K562 (cell line): ENCODE measurements at regions not wholly inside any gene's neighbourhood (a gene's known extent, or its start where the extent isn't known, plus 50 kb on each side); places are given as distances from the start of the nearest gene placed in this dataset.

Source experiments
- ATAC-seq: fragments of 200-7000 bp; cut with Tn5 transposase; 3 replicates; pipeline ENCODE4 v1.9.1; 2020; ENCODE audit warnings: moderate library complexity
- BruUV-seq: library from RNA; stranded (reverse); fragments of 400-500 nt; replicated peaks from 2 replicates; lab custom pipeline; 2021; lab: Mats Ljungman, UMichigan
- CTCF ChIA-PET: fragments of 300-600 bp; formaldehyde crosslinking; extraction: SDS; loops from one replicate; lab custom pipeline; 2021; ENCODE audit warnings: low intra/inter-chr PET ratio; lab: Yijun Ruan, JAX
- POLR2A ChIA-PET: fragments of 300-600, 350-650 bp; sonication (Branson Sonifier 250); formaldehyde crosslinking; extraction: SDS; loops from one replicate; lab custom pipeline; 2021; ENCODE audit warnings: antibody characterized with exemption, inconsistent platforms; lab: Yijun Ruan, JAX
- DNase-seq, 4 experiments: peaks; one replicate each; pipeline versions ENCODE4 v3.0.0 to v3.0.0-alpha.2; 2011 to 2018; ENCODE audit warnings: low spot score in 3 of 4, mixed read lengths in 3 of 4; ENCODE audit errors: extremely low read depth in 1 of 4
- FAIRE-seq: peaks from 2 replicates; lab custom pipeline; 2011; peaks lifted over from hg19 to GRCh38; lab: Jason Lieb, UNC
- H2AFZ ChIP-seq: 2 replicates; pipeline ENCODE4 v1.6.0; 2011; ENCODE audit warnings: low read depth, low read length, control low read depth, inconsistent platforms
- H3K27ac ChIP-seq: fragments of 200-600 bp; 3 replicates; pipeline ENCODE4 v1.8.0; 2011; ENCODE audit warnings: low read depth, mild to moderate bottlenecking, control low read depth, inconsistent platforms, low read length, moderate library complexity, mixed read lengths; ENCODE audit errors: extremely low read depth
- H3K27me3 ChIP-seq, 2 experiments: fragments of 300-600 bp in 1 of 2; 2 replicates in 1 of 2; 3 replicates in 1 of 2; pipeline versions ENCODE4 v1.6.0 to v1.8.0; 2011; ENCODE audit warnings: inconsistent platforms in 2 of 2, low read length in 2 of 2, mild to moderate bottlenecking in 1 of 2, mixed read lengths in 1 of 2, moderate library complexity in 1 of 2; ENCODE audit not compliant: control insufficient read depth in 2 of 2, insufficient read depth in 2 of 2
- H3K36me3 ChIP-seq: fragments of 300-600 bp; 3 replicates; pipeline ENCODE4 v1.8.0; 2011; ENCODE audit warnings: mild to moderate bottlenecking, low read length, inconsistent platforms; ENCODE audit not compliant: control insufficient read depth, insufficient read depth
- H3K4me1 ChIP-seq, 2 experiments: fragments of 200-600 bp in 1 of 2; replicated peaks in 1 of 2; 2 replicates in 1 of 2; 3 replicates in 1 of 2; pipeline versions ENCODE4 v1.5.1 to v1.8.0; 2011; ENCODE audit warnings: inconsistent platforms in 2 of 2, low read length in 2 of 2, mild to moderate bottlenecking in 1 of 2, mixed read lengths in 1 of 2, moderate library complexity in 1 of 2; ENCODE audit not compliant: control insufficient read depth in 2 of 2, insufficient read depth in 2 of 2
- H3K4me2 ChIP-seq: 2 replicates; pipeline ENCODE4 v1.6.1; 2011; ENCODE audit warnings: low read length, control low read depth, inconsistent platforms, mixed read lengths; ENCODE audit not compliant: insufficient read depth
- H3K4me3 ChIP-seq: fragments of 200-600 bp; sonication (generic), shearing (Covaris generic); 2 replicates; pipeline ENCODE4 v1.5.1; 2016; ENCODE audit warnings: control low read depth, inconsistent platforms
- H3K79me2 ChIP-seq: fragments of 200-600 bp; 3 replicates; pipeline ENCODE4 v1.8.0; 2011; ENCODE audit warnings: low read length, inconsistent platforms; ENCODE audit not compliant: control insufficient read depth, insufficient read depth
- H3K9ac ChIP-seq, 2 experiments: 2 replicates each; pipeline versions ENCODE4 v1.6.0 to v1.6.1; 2011; ENCODE audit warnings: low read depth in 2 of 2, low read length in 2 of 2, control low read depth in 1 of 2, inconsistent platforms in 1 of 2, mild to moderate bottlenecking in 1 of 2, mixed read lengths in 1 of 2; ENCODE audit not compliant: insufficient read depth in 1 of 2
- H3K9me1 ChIP-seq: one replicate; pipeline ENCODE4 v1.6.0; 2011; ENCODE audit warnings: inconsistent platforms, mild to moderate bottlenecking, low read length, moderate library complexity; ENCODE audit not compliant: control insufficient read depth, insufficient read depth
- H3K9me3 ChIP-seq: replicated peaks from 2 replicates; pipeline ENCODE4 v1.5.1; 2011; ENCODE audit warnings: low read depth, low read length, inconsistent platforms; ENCODE audit not compliant: control insufficient read depth, insufficient read depth
- H4K20me1 ChIP-seq: replicated peaks from 2 replicates; pipeline ENCODE4 v1.6.1; 2011; ENCODE audit warnings: low read length, inconsistent platforms, mixed read lengths; ENCODE audit not compliant: control insufficient read depth, insufficient read depth
- ARID1B ChIP-seq: fragments of 450-650 bp; IDR thresholded peaks from 2 replicates; pipeline ENCODE4 v1.6.1; 2016; ENCODE audit warnings: antibody characterized with exemption, mild to moderate bottlenecking, inconsistent platforms
- BCLAF1 ChIP-seq, 2 experiments: fragments of 450-650 bp in 1 of 2; IDR thresholded peaks; 2 replicates each; pipeline ENCODE4 v1.6.1; 2011 to 2017; ENCODE audit warnings: low read depth in 2 of 2, antibody characterized with exemption in 1 of 2, borderline replicate concordance in 1 of 2, low read length in 1 of 2, mild to moderate bottlenecking in 1 of 2, mixed read lengths in 1 of 2; ENCODE audit not compliant: control insufficient read depth in 1 of 2
- DDX20 ChIP-seq: fragments of 450-650 bp; IDR thresholded peaks from 2 replicates; pipeline ENCODE4 v1.6.1; 2016; ENCODE audit warnings: missing genetic modification characterization, low read depth, mild to moderate bottlenecking, missing compliant biosample characterization, moderate library complexity
- MECOM ChIP-seq: fragments of 250-450 bp; sonication (Bioruptor Pico); IDR thresholded peaks from 2 replicates; pipeline ENCODE4 v1.8.0; 2022; ENCODE audit warnings: inconsistent platforms
- MTA3 ChIP-seq: fragments of 450-650 bp; formaldehyde crosslinking; IDR thresholded peaks from 2 replicates; pipeline ENCODE4 v1.6.1; 2017; ENCODE audit warnings: mild to moderate bottlenecking, borderline replicate concordance
- NCOR1 ChIP-seq: fragments of 450-650 bp; IDR thresholded peaks from 2 replicates; pipeline ENCODE4 v1.6.1; 2016; ENCODE audit warnings: mild to moderate bottlenecking, moderate library complexity
- POLR3A ChIP-seq: IDR thresholded peaks from 2 replicates; pipeline ENCODE4 v1.6.1; 2011; ENCODE audit warnings: borderline replicate concordance, mild to moderate bottlenecking, moderate library complexity; ENCODE audit not compliant: insufficient read length, insufficient read depth; ENCODE audit errors: extremely low read depth
- RBM39 ChIP-seq: fragments of 200-400 bp; formaldehyde crosslinking; optimal IDR thresholded peaks from 2 replicates; pipeline ENCODE3; 2018; ENCODE audit warnings: low read depth, low read length
- TOE1 ChIP-seq, 2 experiments: fragments of 450-650 bp in 1 of 2; sonication (generic) in 1 of 2; formaldehyde crosslinking in 1 of 2; IDR thresholded peaks; 2 replicates each; pipeline versions ENCODE4 v1.7.1 to v1.8.0; 2016 to 2022; ENCODE audit warnings: borderline replicate concordance in 2 of 2, mild to moderate bottlenecking in 2 of 2, antibody characterized with exemption in 1 of 2, inconsistent platforms in 1 of 2, low read depth in 1 of 2, missing genetic modification reagents in 1 of 2, moderate library complexity in 1 of 2
- ZBTB43 ChIP-seq: sonication (generic); formaldehyde crosslinking; IDR thresholded peaks from 2 replicates; pipeline ENCODE4 v1.8.0; 2023; ENCODE audit warnings: mild to moderate bottlenecking, missing genetic modification reagents
- ZBTB9 ChIP-seq: fragments of 450-650 bp; formaldehyde crosslinking; IDR thresholded peaks from 2 replicates; pipeline ENCODE4 v1.4.0; 2020; ENCODE audit warnings: mild to moderate bottlenecking, moderate library complexity
- ZNF146 ChIP-seq: IDR thresholded peaks from one replicate; pipeline ENCODE4 v1.6.1; 2018; ENCODE audit warnings: missing compliant biosample characterization; ENCODE audit not compliant: unreplicated experiment
- ZNF445 ChIP-seq: fragments of 250-450 bp; sonication (Bioruptor Pico); IDR thresholded peaks from 2 replicates; pipeline ENCODE4 v1.4.0; 2020; ENCODE audit warnings: low read depth, mild to moderate bottlenecking, moderate library complexity
- WGBS: fragments of 100-300 bp; shearing (Covaris generic); methylation state at CpG from one replicate; pipeline ENCODE4 v1.1.6; 2016; ENCODE audit warnings: low coverage, mixed read lengths; ENCODE audit not compliant: insufficient coverage; ENCODE audit errors: missing lambda C conversion rate; 5-methylcytosine and 5-hydroxymethylcytosine counted together
- in situ Hi-C: fragments of 300-500 bp; cut with MboI; formaldehyde crosslinking; loops from 4 replicates; pipeline ENCODE4 v1.15.0; 2018; ENCODE audit warnings: inconsistent platforms, mixed read lengths
- intact Hi-C: fragments of 100-400 bp; cut with micrococcal nuclease; formaldehyde crosslinking; loops from 2 replicates; pipeline ENCODE4 v1.14.2; 2022

- no peaks in the 10 kb centered on the region for H3K79me2 ChIP-seq
- no peaks in the 10 kb centered on the region for H4K20me1 ChIP-seq
- in situ Hi-C loops (no loop called here), intact Hi-C loops (no loop called here)
- H3K9ac ChIP-seq: no peak overlapping the region
- ATAC-seq (no peak), DNase-seq (no peak), FAIRE-seq (no peak)
- no TSS peak for BruUV-seq
- H3K9me3 ChIP-seq: no peaks in the 10 kb centered on the region
- no peak overlapping the region for H3K27ac ChIP-seq
- H3K4me1 ChIP-seq: no peaks in the 10 kb centered on the region
- H3K9me1 ChIP-seq: no peaks in the 10 kb centered on the region
- TF ChIP-seq ZNF445 (CRISPR knock-in tag): no peak
- TF ChIP-seq ZBTB9 (CRISPR knock-in tag): no peak
- no peak for TF ChIP-seq MTA3
- TF ChIP-seq DDX20: no peak
- no peak for TF ChIP-seq NCOR1
- TF ChIP-seq POLR3A: no peak
- TF ChIP-seq ZBTB43: no peak
- no peak for TF ChIP-seq BCLAF1 (IDR thresholded peaks at IDR 0.05; ENCODE audit: borderline replicate concordance in 1 of 2, control insufficient read depth in 1 of 2, low read depth in 2 of 2, low read length in 1 of 2)
- no peak for TF ChIP-seq MECOM
- TF ChIP-seq ZNF146 (CRISPR knock-in tag): no peak
- TF ChIP-seq RBM39: no peak
- TF ChIP-seq TOE1 (IDR thresholded peaks at IDR 0.05; ENCODE audit: borderline replicate concordance): no peak
- TF ChIP-seq TOE1 (CRISPR knock-in tag; IDR thresholded peaks at IDR 0.05; ENCODE audit: borderline replicate concordance, low read depth): no peak
- TF ChIP-seq ARID1B: no peak
- CTCF ChIA-PET: no interaction called here
- H3K27me3 ChIP-seq: no peaks in the 10 kb centered on the region
- no peaks in the 10 kb centered on the region for H3K36me3 ChIP-seq
- 0% methylated on average over 1 of the region's 1 CpG for WGBS
- POLR2A ChIA-PET: no interaction called here
- no peak overlapping the region for H3K4me3 ChIP-seq
- no peak overlapping the region for H2AFZ ChIP-seq
- no peak overlapping the region for H3K4me2 ChIP-seq
Observed at GRCh38 chr5:111958851-111959250, 201.9 kb upstream of the NREP start.
